ENCODE measurements at regions not wholly inside any gene's neighbourhood (a gene's known extent, or its start where the extent isn't known, plus 50 kb on each side); places are given as distances from the start of the nearest gene placed in this dataset.

GRCh38 chr14:98501335-98501734 lies 770.7 kb downstream of the BCL11B start:
- Mint-ChIP-seq H3K9me3 (ENCODE audit: unreplicated experiment) (peaks cover 3% of the 10 kb centered on the region), H3K36me3 (ENCODE audit: low read depth, unreplicated experiment) (no peaks in the 10 kb centered on the region), H3K27ac (ENCODE audit: unreplicated experiment) (no peak overlapping the region), H3K27me3 (ENCODE audit: low read depth, unreplicated experiment) (peaks cover 4% of the 10 kb centered on the region), H3K4me1 (ENCODE audit: low read depth, unreplicated experiment) (peaks cover 3% of the 10 kb centered on the region), H3K4me3 (ENCODE audit: unreplicated experiment) (no peak overlapping the region)
- Histone ChIP-seq H3K27me3 (ENCODE audit: insufficient read depth, low read length) (no peaks in the 10 kb centered on the region), H3K4me1 (ENCODE audit: insufficient read depth, low read length) (no peaks in the 10 kb centered on the region), H3K4me2 (ENCODE audit: low read length) (no peak overlapping the region), H3K9me3 (ENCODE audit: insufficient read depth, low read depth, low read length) (no peaks in the 10 kb centered on the region), H3K79me2 (ENCODE audit: insufficient read depth, low read length) (no peaks in the 10 kb centered on the region), H3K27ac (ENCODE audit: low read depth, low read length) (no peak overlapping the region), H3K36me3 (ENCODE audit: insufficient read depth, low read length) (no peaks in the 10 kb centered on the region), H4K20me1 (ENCODE audit: insufficient read depth, low read length) (no peaks in the 10 kb centered on the region), H3K9ac (ENCODE audit: low read length) (no peak overlapping the region), H3K4me3 (ENCODE audit: insufficient read depth, low read depth, low read length) (no peak overlapping the region), H2AFZ (ENCODE audit: low read depth, low read length) (no peak overlapping the region)
- FAIRE-seq (no peak), DNase-seq (ENCODE audit: low read depth) (no peak)
- TF ChIP-seq EZH2 (IDR thresholded peaks at IDR 0.05; ENCODE audit: insufficient read depth, low read length) = no peak
- TF ChIP-seq CTCF (IDR thresholded peaks at IDR 0.05; ENCODE audit: insufficient read depth, low read depth, low read length) = no peak

GRCh38 chr14:98501836-98502235 lies 770.2 kb downstream of the BCL11B start:
- no peaks in the 10 kb centered on the region for H3K9me3 ChIP-seq (ENCODE audit: insufficient read depth, low read depth, low read length)
- Mint-ChIP-seq H3K36me3 (ENCODE audit: low read depth, unreplicated experiment) (no peaks in the 10 kb centered on the region), H3K4me1 (ENCODE audit: low read depth, unreplicated experiment) (peaks cover 3% of the 10 kb centered on the region), H3K9me3 (ENCODE audit: unreplicated experiment) (peaks cover 3% of the 10 kb centered on the region), H3K27ac (ENCODE audit: unreplicated experiment) (no peak overlapping the region), H3K4me3 (ENCODE audit: unreplicated experiment) (no peak overlapping the region), H3K27me3 (ENCODE audit: low read depth, unreplicated experiment) (peaks cover 5% of the 10 kb centered on the region)
- no peak overlapping the region for H3K4me2 ChIP-seq (ENCODE audit: low read length)
- no peaks in the 10 kb centered on the region for H3K36me3 ChIP-seq (ENCODE audit: insufficient read depth, low read length)
- DNase-seq (ENCODE audit: low read depth) (no peak), FAIRE-seq (no peak)
- TF ChIP-seq CTCF (IDR thresholded peaks at IDR 0.05; ENCODE audit: insufficient read depth, low read depth, low read length) (no peak), EZH2 (IDR thresholded peaks at IDR 0.05; ENCODE audit: insufficient read depth, low read length) (no peak)
- H4K20me1 ChIP-seq (ENCODE audit: insufficient read depth, low read length) = no peaks in the 10 kb centered on the region
- no peak overlapping the region for H2AFZ ChIP-seq (ENCODE audit: low read depth, low read length)
- H3K79me2 ChIP-seq (ENCODE audit: insufficient read depth, low read length) = no peaks in the 10 kb centered on the region
- no peak overlapping the region for H3K9ac ChIP-seq (ENCODE audit: low read length)
- H3K4me3 ChIP-seq (ENCODE audit: insufficient read depth, low read depth, low read length) = no peak overlapping the region
- H3K27ac ChIP-seq (ENCODE audit: low read depth, low read length) = no peak overlapping the region
- no peaks in the 10 kb centered on the region for H3K27me3 ChIP-seq (ENCODE audit: insufficient read depth, low read length)
- no peaks in the 10 kb centered on the region for H3K4me1 ChIP-seq (ENCODE audit: insufficient read depth, low read length)

DNA sequence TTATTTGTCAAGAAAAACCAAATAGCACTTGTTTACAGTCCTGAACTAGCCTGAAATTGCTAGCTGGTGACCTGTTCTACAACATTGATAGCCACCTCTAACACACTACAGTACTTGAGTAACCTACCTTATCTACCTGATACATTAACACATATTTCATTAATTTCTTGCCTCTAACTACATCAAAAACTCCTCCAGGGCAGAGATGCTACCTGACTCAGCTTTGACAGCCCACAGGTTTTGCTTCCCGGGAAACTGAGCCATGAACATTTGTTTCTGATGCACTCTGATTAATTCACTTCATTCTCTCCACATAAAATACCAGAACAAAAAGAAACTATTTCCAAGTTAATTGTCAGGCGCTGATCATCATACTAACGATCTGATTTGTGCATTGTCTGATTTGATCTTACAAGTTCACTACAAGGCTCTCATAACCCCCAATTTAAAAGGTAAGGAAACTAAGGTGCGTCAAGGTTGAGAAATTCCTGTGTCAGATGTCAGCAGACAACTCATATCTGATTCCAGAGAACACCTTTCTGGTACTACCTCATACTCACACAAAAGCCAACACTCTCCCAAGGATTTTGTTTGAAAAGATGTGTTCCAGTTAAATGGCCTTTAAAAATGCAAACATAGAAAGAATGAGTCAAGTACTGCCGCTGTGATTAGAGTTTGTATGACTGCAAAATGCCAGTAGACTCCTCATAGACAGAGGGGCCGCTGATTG lies 768.7 kb downstream of the BCL11B start:
- peaks cover 3% of the 10 kb centered on the region for H3K9me3 Mint-ChIP-seq (ENCODE audit: unreplicated experiment)
- Histone ChIP-seq H2AFZ (ENCODE audit: low read depth, low read length) (no peak overlapping the region), H4K20me1 (ENCODE audit: insufficient read depth, low read length) (no peaks in the 10 kb centered on the region), H3K4me3 (ENCODE audit: insufficient read depth, low read depth, low read length) (no peak overlapping the region), H3K36me3 (ENCODE audit: insufficient read depth, low read length) (no peaks in the 10 kb centered on the region), H3K9me3 (ENCODE audit: insufficient read depth, low read depth, low read length) (no peaks in the 10 kb centered on the region), H3K27me3 (ENCODE audit: insufficient read depth, low read length) (no peaks in the 10 kb centered on the region), H3K79me2 (ENCODE audit: insufficient read depth, low read length) (no peaks in the 10 kb centered on the region), H3K27ac (ENCODE audit: low read depth, low read length) (no peak overlapping the region), H3K9ac (ENCODE audit: low read length) (no peak overlapping the region), H3K4me1 (ENCODE audit: insufficient read depth, low read length) (no peaks in the 10 kb centered on the region), H3K4me2 (ENCODE audit: low read length) (no peak overlapping the region)
- H3K4me1 Mint-ChIP-seq (ENCODE audit: low read depth, unreplicated experiment) = peaks cover 3% of the 10 kb centered on the region
- H3K27ac Mint-ChIP-seq (ENCODE audit: unreplicated experiment) = no peak overlapping the region
- no peak overlapping the region for H3K4me3 Mint-ChIP-seq (ENCODE audit: unreplicated experiment)
- TF ChIP-seq EZH2 (IDR thresholded peaks at IDR 0.05; ENCODE audit: insufficient read depth, low read length) (no peak), CTCF (IDR thresholded peaks at IDR 0.05; ENCODE audit: insufficient read depth, low read depth, low read length) (no peak)
- no peaks in the 10 kb centered on the region for H3K36me3 Mint-ChIP-seq (ENCODE audit: low read depth, unreplicated experiment)
- DNase-seq (ENCODE audit: low read depth) (no peak), FAIRE-seq (no peak)
- peaks cover 5% of the 10 kb centered on the region for H3K27me3 Mint-ChIP-seq (ENCODE audit: low read depth, unreplicated experiment)

Data from astrocyte (in vitro differentiated cells and primary cell).